Prostate gland (tissue), 2 donors: ENCODE measurements at regions not wholly inside any gene's neighbourhood (a gene's known extent, or its start where the extent isn't known, plus 50 kb on each side); places are given as distances from the start of the nearest gene placed in this dataset.

Experiments
- DNase-seq: peaks from one replicate; pipeline ENCODE4 v3.0.0-alpha.2; 2019; ENCODE audit warnings: low spot score
- H3K27ac ChIP-seq, 2 donors: fragments of 200-600 bp; sonication (generic); 2 replicates each; pipeline ENCODE4 v1.5.1; 2017 to 2019
- H3K27me3 ChIP-seq: fragments of 200-600 bp; sonication (generic); replicated peaks from 2 replicates; pipeline ENCODE4 v1.5.1; 2019; ENCODE audit not compliant: insufficient read depth
- H3K36me3 ChIP-seq, 2 donors: fragments of 200-600 bp; sonication (generic); 1 replicate in 1 of 2; 2 replicates in 1 of 2; pipeline versions ENCODE4 v1.5.1 to v1.8.1; 2017 to 2019
- H3K4me1 ChIP-seq: fragments of 200-600 bp; sonication (generic); replicated peaks from 2 replicates; pipeline ENCODE4 v1.5.1; 2019
- H3K4me3 ChIP-seq, 2 donors: fragments of 200-600 bp; sonication (generic); 2 replicates each; pipeline ENCODE4 v1.5.1; 2017 to 2019
- H3K9me3 ChIP-seq: fragments of 200-600 bp; sonication (generic); 2 replicates; pipeline ENCODE4 v1.5.1; 2017
- CTCF ChIP-seq, 4 experiments: fragments of 200-600 bp in 2 of 4; fragments of 450-650 bp in 2 of 4; sonication (generic) in 2 of 4; IDR thresholded peaks; 1 replicate in 3 of 4; 2 replicates in 1 of 4; pipeline ENCODE4 v1.5.1; 2016 to 2019; ENCODE audit warnings: antibody characterized with exemption in 4 of 4, mild to moderate bottlenecking in 2 of 4, moderate library complexity in 2 of 4
- POLR2A ChIP-seq: fragments of 450-650 bp; IDR thresholded peaks from one replicate; pipeline ENCODE4 v1.6.1; 2016; ENCODE audit warnings: antibody characterized with exemption, mild to moderate bottlenecking
- POLR2AphosphoS5 ChIP-seq: sonication (generic); formaldehyde crosslinking; IDR thresholded peaks from one replicate; pipeline ENCODE4 v1.6.1; 2017; ENCODE audit warnings: antibody characterized with exemption
- WGBS: methylation state at CpG from one replicate; pipeline ENCODE4 v1.1.5; 2018; 5-methylcytosine and 5-hydroxymethylcytosine counted together
- intact Hi-C: fragments of 100-400 bp; cut with DNase I; formaldehyde crosslinking; loops from one replicate; pipeline ENCODE4 v1.14.2; 2022

GRCh38 chr14:55964091-55964490, 154.1 kb upstream of the PELI2 start:
- 92% methylated on average over 8 of the region's 8 CpGs for WGBS
- no peak for DNase-seq
- Histone ChIP-seq H3K9me3 (no peaks in the 10 kb centered on the region), H3K27ac (no peak overlapping the region), H3K36me3 (no peaks in the 10 kb centered on the region), H3K27me3 (no peaks in the 10 kb centered on the region), H3K4me3 (no peak overlapping the region), H3K4me1 (no peaks in the 10 kb centered on the region)
- intact Hi-C loops = no loop called here
- TF ChIP-seq CTCF (IDR thresholded peaks at IDR 0.05) = no peak
- no peak for TF ChIP-seq POLR2AphosphoS5
- TF ChIP-seq POLR2A = no peak

- no peak for TF ChIP-seq POLR2A
- no peak for TF ChIP-seq CTCF (IDR thresholded peaks at IDR 0.05)
- TF ChIP-seq POLR2AphosphoS5 = no peak
- Histone ChIP-seq H3K4me3 (no peak overlapping the region), H3K4me1 (no peaks in the 10 kb centered on the region), H3K36me3 (no peaks in the 10 kb centered on the region), H3K9me3 (no peaks in the 10 kb centered on the region), H3K27ac (no peak overlapping the region), H3K27me3 (no peaks in the 10 kb centered on the region)
- WGBS = 70% methylated on average over 3 of the region's 3 CpGs
- DNase-seq = no peak
- intact Hi-C loops = no loop called here
These were observed 153.4 kb upstream of the PELI2 start for GRCh38 chr14:55964821-55965220.

GRCh38 chr14:55965851-55966250, 152.4 kb upstream of the PELI2 start:
- Histone ChIP-seq H3K4me3 (no peak overlapping the region), H3K36me3 (no peaks in the 10 kb centered on the region), H3K27me3 (no peaks in the 10 kb centered on the region), H3K9me3 (no peaks in the 10 kb centered on the region), H3K27ac (no peak overlapping the region), H3K4me1 (no peaks in the 10 kb centered on the region)
- TF ChIP-seq CTCF (IDR thresholded peaks at IDR 0.05) = no peak
- TF ChIP-seq POLR2AphosphoS5 = no peak
- no peak for TF ChIP-seq POLR2A
- intact Hi-C loops = no loop called here
- no peak for DNase-seq
- 82% methylated on average over 2 of the region's 2 CpGs for WGBS

GRCh38 chr14:55968741-55969140, 149.5 kb upstream of the PELI2 start:
- WGBS = 67% methylated on average over 3 of the region's 3 CpGs
- intact Hi-C loops = no loop called here
- no peaks in the 10 kb centered on the region for H3K4me1 ChIP-seq
- no peaks in the 10 kb centered on the region for H3K36me3 ChIP-seq
- no peak for DNase-seq
- H3K27ac ChIP-seq = no peak overlapping the region
- TF ChIP-seq POLR2AphosphoS5 (no peak), CTCF (IDR thresholded peaks at IDR 0.05) (no peak), POLR2A (no peak)
- no peaks in the 10 kb centered on the region for H3K27me3 ChIP-seq
- no peaks in the 10 kb centered on the region for H3K9me3 ChIP-seq
- no peak overlapping the region for H3K4me3 ChIP-seq

- no peaks in the 10 kb centered on the region for H3K27me3 ChIP-seq
- no peak overlapping the region for H3K4me3 ChIP-seq
- no peaks in the 10 kb centered on the region for H3K9me3 ChIP-seq
- TF ChIP-seq POLR2A (no peak), POLR2AphosphoS5 (no peak), CTCF (IDR thresholded peaks at IDR 0.05) (no peak)
- 85% methylated on average over 4 of the region's 4 CpGs for WGBS
- H3K27ac ChIP-seq = no peak overlapping the region
- no peaks in the 10 kb centered on the region for H3K4me1 ChIP-seq
- no peak for DNase-seq
- no peaks in the 10 kb centered on the region for H3K36me3 ChIP-seq
- intact Hi-C loops = no loop called here
These were observed 144.9 kb upstream of the PELI2 start for GRCh38 chr14:55973285-55973800.
